Gastroesophageal sphincter (tissue), 4 donors: ENCODE measurements at regions not wholly inside any gene's neighbourhood (a gene's known extent, or its start where the extent isn't known, plus 50 kb on each side); places are given as distances from the start of the nearest gene placed in this dataset.

Experiments used
- ATAC-seq: fragments of 150-250 bp; one replicate; pipeline ENCODE4 v1.9.1; 2016; ENCODE audit warnings: mild to moderate bottlenecking, moderate library complexity
- H3K27ac ChIP-seq, 4 donors: fragments of 200-600 bp; sonication (generic) in 3 of 4; 1 replicate in 3 of 4; 2 replicates in 1 of 4; pipeline ENCODE4 v1.5.1; 2016 to 2019
- H3K27me3 ChIP-seq: fragments of 200-600 bp; sonication (generic); one replicate; pipeline ENCODE4 v1.5.1; 2019
- H3K36me3 ChIP-seq, 2 donors: fragments of 200-600 bp; sonication (generic); one replicate each; pipeline ENCODE4 v1.5.1; 2019; ENCODE audit warnings: control low read depth in 1 of 2
- H3K4me1 ChIP-seq, 3 donors: fragments of 200-600 bp; sonication (generic); 1 replicate in 2 of 3; 2 replicates in 1 of 3; pipeline ENCODE4 v1.5.1; 2016 to 2019; ENCODE audit warnings: control low read depth in 2 of 3
- H3K4me3 ChIP-seq, 2 donors: fragments of 200-600 bp; sonication (generic); one replicate each; pipeline ENCODE4 v1.5.1; 2019; ENCODE audit warnings: mild to moderate bottlenecking in 1 of 2, moderate library complexity in 1 of 2
- H3K9me3 ChIP-seq, 3 donors: fragments of 200-600 bp; sonication (generic); one replicate each; pipeline ENCODE4 v1.5.1; 2017 to 2019; ENCODE audit warnings: control low read depth in 2 of 3
- CTCF ChIP-seq, 4 experiments: fragments of 200-600 bp in 2 of 4; fragments of 450-650 bp in 2 of 4; sonication (generic) in 1 of 4; IDR thresholded peaks; one replicate each; pipeline ENCODE4 v1.5.1; 2017 to 2019; ENCODE audit warnings: antibody characterized with exemption in 4 of 4, mild to moderate bottlenecking in 2 of 4, moderate library complexity in 2 of 4
- EP300 ChIP-seq: sonication (generic); formaldehyde crosslinking; IDR thresholded peaks from one replicate; pipeline ENCODE4 v1.6.1; 2017; ENCODE audit warnings: antibody characterized with exemption, mild to moderate bottlenecking
- POLR2A ChIP-seq, 2 donors: fragments of 450-650 bp; IDR thresholded peaks; one replicate each; pipeline ENCODE4 v1.6.1; 2017; ENCODE audit warnings: antibody characterized with exemption in 2 of 2, mild to moderate bottlenecking in 2 of 2, moderate library complexity in 1 of 2
- POLR2AphosphoS5 ChIP-seq: sonication (generic); formaldehyde crosslinking; IDR thresholded peaks from one replicate; pipeline ENCODE4 v1.6.1; 2017; ENCODE audit warnings: antibody characterized with exemption
- WGBS, 2 donors: methylation state at CpG; one replicate each; pipeline ENCODE4 v1.1.5; 2018; ENCODE audit warnings: low coverage in 1 of 2; 5-methylcytosine and 5-hydroxymethylcytosine counted together

GRCh38 chr1:14452551-14452950, 145.9 kb upstream of the KAZN start:
- Histone ChIP-seq H3K27me3 (no peaks in the 10 kb centered on the region), H3K4me1 (no peaks in the 10 kb centered on the region), H3K27ac (no peak overlapping the region), H3K9me3 (no peaks in the 10 kb centered on the region), H3K4me3 (no peak overlapping the region), H3K36me3 (no peaks in the 10 kb centered on the region)
- WGBS, 2 donors = 95 to 100% methylated on average over 4 of the region's 4 CpGs
- no peak for ATAC-seq
- TF ChIP-seq POLR2A (IDR thresholded peaks at IDR 0.05) (no peak), POLR2AphosphoS5 (no peak), EP300 (no peak), CTCF (IDR thresholded peaks at IDR 0.05) (no peak)

- H3K27me3 ChIP-seq = peaks cover 13% of the 10 kb centered on the region
- H3K36me3 ChIP-seq = no peaks in the 10 kb centered on the region
- H3K4me3 ChIP-seq = no peak overlapping the region
- H3K27ac ChIP-seq = no peak overlapping the region
- no peak for ATAC-seq
- H3K4me1 ChIP-seq = no peaks in the 10 kb centered on the region
- WGBS, 2 donors = 0% methylated on average over 1 of the region's 3 CpGs; no CpG with 5 or more reads in 1 of the 2 donors
- H3K9me3 ChIP-seq = no peaks in the 10 kb centered on the region
- TF ChIP-seq POLR2A (IDR thresholded peaks at IDR 0.05) = no peak
- TF ChIP-seq CTCF (IDR thresholded peaks at IDR 0.05) = no peak
- TF ChIP-seq EP300 = no peak
- no peak for TF ChIP-seq POLR2AphosphoS5
Measured at GRCh38 chr1:14460173-14460572, 138.3 kb upstream of the KAZN start.

GRCh38 chr1:14462851-14463250, 135.6 kb upstream of the KAZN start:
- peaks cover 13% of the 10 kb centered on the region for H3K27me3 ChIP-seq
- no peaks in the 10 kb centered on the region for H3K4me1 ChIP-seq
- no peaks in the 10 kb centered on the region for H3K9me3 ChIP-seq
- TF ChIP-seq POLR2AphosphoS5 (no peak), CTCF (IDR thresholded peaks at IDR 0.05) (no peak)
- H3K27ac ChIP-seq = no peak overlapping the region
- no peak for ATAC-seq
- H3K4me3 ChIP-seq = no peak overlapping the region
- H3K36me3 ChIP-seq = no peaks in the 10 kb centered on the region
- WGBS, 2 donors = 86 to 96% methylated on average over 4 of the region's 4 CpGs

GRCh38 chr1:14466006-14466405, 132.5 kb upstream of the KAZN start:
- Histone ChIP-seq H3K27me3 (peaks cover 3% of the 10 kb centered on the region), H3K4me1 (no peaks in the 10 kb centered on the region), H3K4me3 (no peak overlapping the region), H3K9me3 (no peaks in the 10 kb centered on the region), H3K27ac (no peak overlapping the region), H3K36me3 (no peaks in the 10 kb centered on the region)
- 72 to 78% methylated on average over 3 to 4 of the region's 4 CpGs for WGBS, 2 donors
- TF ChIP-seq CTCF (IDR thresholded peaks at IDR 0.05) (no peak), EP300 (no peak), POLR2AphosphoS5 (no peak), POLR2A (IDR thresholded peaks at IDR 0.05) (no peak)
- no peak for ATAC-seq

- H3K27ac ChIP-seq = no peak overlapping the region
- H3K4me3 ChIP-seq = no peak overlapping the region
- no peaks in the 10 kb centered on the region for H3K4me1 ChIP-seq
- no peaks in the 10 kb centered on the region for H3K36me3 ChIP-seq
- TF ChIP-seq CTCF (IDR thresholded peaks at IDR 0.05) = no peak
- no peak for TF ChIP-seq POLR2A (IDR thresholded peaks at IDR 0.05)
- TF ChIP-seq POLR2AphosphoS5 = no peak
- TF ChIP-seq EP300 = no peak
- H3K9me3 ChIP-seq = no peaks in the 10 kb centered on the region
- no peak for ATAC-seq
- H3K27me3 ChIP-seq = no peaks in the 10 kb centered on the region
- 78 to 79% methylated on average over 1 of the region's 1 CpG for WGBS, 2 donors
Measured at GRCh38 chr1:14467112-14467511, 131.4 kb upstream of the KAZN start.
